ENCODE measurements at regions not wholly inside any gene's neighbourhood (a gene's known extent, or its start where the extent isn't known, plus 50 kb on each side); places are given as distances from the start of the nearest gene placed in this dataset.

DNA sequence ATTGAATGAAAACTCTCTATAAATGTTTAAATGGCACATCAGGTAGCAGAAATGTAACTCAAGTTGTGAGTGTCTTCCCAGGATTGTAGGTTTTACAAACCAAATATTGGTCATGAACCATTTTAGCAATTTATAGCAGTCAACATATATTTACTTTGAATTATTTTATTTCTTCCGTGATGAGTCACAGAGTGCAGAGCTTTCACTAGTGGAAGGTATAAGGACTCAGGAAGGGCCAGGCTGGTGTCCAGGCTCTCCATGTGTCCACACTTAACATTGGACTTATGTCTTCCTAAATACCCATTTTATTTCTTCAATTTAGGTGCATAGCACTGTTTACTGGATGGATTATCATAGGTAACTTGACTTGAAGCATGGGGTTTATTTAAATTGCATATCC lies 120.9 kb downstream of the OLIG3 start:
- no peak for DNase-seq
- H3K9me3 ChIP-seq (replicated peaks) = no peaks in the 10 kb centered on the region
- H3K36me3 ChIP-seq = no peaks in the 10 kb centered on the region
- H3K4me1 ChIP-seq = no peaks in the 10 kb centered on the region
- no peak overlapping the region for H3K27ac ChIP-seq
- no peaks in the 10 kb centered on the region for H3K27me3 ChIP-seq
- H3K4me3 ChIP-seq = no peak overlapping the region

DNA sequence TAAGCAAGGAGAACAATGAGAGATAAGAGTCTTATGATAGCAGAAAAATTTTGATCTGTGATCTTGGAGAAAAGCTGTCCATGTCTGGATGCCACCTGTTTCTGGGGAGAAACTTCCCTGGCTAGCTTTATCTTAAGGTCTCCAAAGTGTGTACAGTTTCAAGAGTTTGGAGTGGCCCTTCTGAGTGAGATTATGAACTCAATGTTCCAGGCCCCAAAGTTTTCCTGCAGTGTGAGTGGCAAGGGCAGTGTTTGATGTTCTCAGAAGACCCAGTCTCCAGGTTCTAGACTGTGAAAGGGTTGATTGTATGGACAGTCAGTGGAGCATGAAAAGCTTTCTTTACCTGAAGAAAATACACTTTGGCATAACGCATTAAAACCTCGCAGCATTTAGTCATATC lies 121.7 kb downstream of the OLIG3 start:
- Histone ChIP-seq H3K4me1 (no peaks in the 10 kb centered on the region), H3K9me3 (replicated peaks) (no peaks in the 10 kb centered on the region), H3K4me3 (no peak overlapping the region), H3K36me3 (no peaks in the 10 kb centered on the region), H3K27me3 (no peaks in the 10 kb centered on the region), H3K27ac (no peak overlapping the region)
- DNase-seq = no peak

DNA sequence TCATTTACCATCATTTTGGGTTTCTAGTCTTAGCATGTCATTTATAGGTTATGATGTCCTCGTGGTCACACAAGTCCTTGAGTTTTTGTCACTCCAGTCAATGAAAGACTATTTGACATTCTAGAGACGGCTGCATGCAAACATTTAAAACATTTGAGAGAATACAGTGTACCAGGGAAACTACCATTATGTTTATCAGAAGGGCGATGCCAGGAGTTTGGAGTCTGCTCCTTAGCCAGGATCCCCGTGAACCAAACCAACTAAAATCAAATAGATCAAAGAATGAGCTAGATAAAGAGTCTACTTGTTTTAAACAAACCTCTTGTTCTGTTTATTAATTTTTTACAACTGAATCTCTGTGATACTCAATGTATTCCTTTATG lies 122.6 kb downstream of the OLIG3 start:
- H3K4me3 ChIP-seq = no peak overlapping the region
- H3K9me3 ChIP-seq (replicated peaks) = no peaks in the 10 kb centered on the region; the same call in 1 of the 2 replicates
- no peaks in the 10 kb centered on the region for H3K27me3 ChIP-seq
- H3K27ac ChIP-seq = no peak overlapping the region
- H3K4me1 ChIP-seq = no peaks in the 10 kb centered on the region
- H3K36me3 ChIP-seq = no peaks in the 10 kb centered on the region
- no peak for DNase-seq

DNA sequence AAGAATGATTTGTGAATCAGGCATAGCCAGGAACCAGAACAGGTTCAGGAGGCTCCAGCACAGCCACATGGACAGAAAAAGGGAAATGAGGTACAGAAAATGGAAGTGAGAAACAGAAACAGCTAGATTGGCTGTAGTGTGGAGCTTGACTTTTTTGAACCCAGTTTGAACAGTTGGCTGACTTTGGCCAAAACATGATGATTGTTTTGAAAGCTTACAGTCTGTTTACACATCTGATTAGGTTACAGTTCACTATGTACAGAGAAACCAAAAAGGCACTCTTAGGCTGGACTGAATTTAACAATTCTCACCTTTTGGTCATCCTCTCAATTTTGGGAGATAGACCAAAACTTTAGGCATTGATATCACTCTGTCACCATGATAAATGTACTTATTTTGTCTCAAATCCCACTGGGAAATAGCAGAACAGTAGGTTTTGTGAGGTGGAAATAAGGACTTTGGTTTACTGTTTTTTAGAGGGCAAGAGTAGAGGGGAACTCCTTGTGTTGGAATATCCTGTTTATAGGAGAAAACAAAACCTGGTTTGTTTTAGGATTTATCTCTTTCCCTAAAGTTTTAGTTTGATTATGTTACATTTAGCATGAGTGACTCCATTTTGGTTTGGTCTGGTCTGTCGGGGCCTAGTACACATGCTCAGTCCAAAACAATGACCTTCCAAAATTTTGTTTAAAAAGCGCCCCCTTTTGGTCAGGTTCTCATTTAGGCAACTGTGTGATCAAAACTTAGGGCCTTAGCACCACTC lies 123.1 kb downstream of the OLIG3 start:
- Histone ChIP-seq H3K27me3 (0 out of 2 replicates have a peak, but pooled peaks cover 4% of the 10 kb centered on the region), H3K4me3 (no peak overlapping the region), H3K27ac (no peak overlapping the region), H3K9me3 (replicated peaks) (no peaks in the 10 kb centered on the region; the same call in 1 of the 2 replicates), H3K4me1 (no peaks in the 10 kb centered on the region), H3K36me3 (no peaks in the 10 kb centered on the region)
- peak in 1 of 2 experiments; percentile 37 for DNase-seq

DNA sequence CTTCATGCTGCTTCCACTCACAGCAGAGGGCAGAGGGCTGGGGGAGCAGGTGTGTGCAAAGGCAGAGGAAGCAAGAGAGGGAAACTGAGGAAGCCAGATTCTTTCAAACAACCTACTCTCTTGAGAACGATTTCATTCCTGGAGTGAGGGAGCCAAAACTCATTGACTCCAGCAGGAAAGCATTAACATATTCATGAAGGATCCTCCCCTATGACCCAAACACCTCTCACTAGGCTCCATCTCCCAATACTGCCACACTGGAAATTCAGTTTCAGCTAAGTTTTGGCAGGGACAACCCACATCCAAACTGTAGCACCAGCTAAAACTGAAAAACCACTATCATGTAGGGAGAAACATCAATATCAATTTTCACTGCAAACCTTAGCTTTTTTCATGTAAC lies 125.1 kb downstream of the OLIG3 start:
- DNase-seq = no peak
- H3K4me3 ChIP-seq = no peak overlapping the region
- 0 out of 2 replicates have a peak, but pooled peaks cover 6% of the 10 kb centered on the region for H3K27me3 ChIP-seq
- no peaks in the 10 kb centered on the region for H3K4me1 ChIP-seq
- no peak overlapping the region for H3K27ac ChIP-seq
- no peaks in the 10 kb centered on the region; the same call in 1 of the 2 replicates for H3K9me3 ChIP-seq (replicated peaks)
- H3K36me3 ChIP-seq = no peaks in the 10 kb centered on the region

DNA sequence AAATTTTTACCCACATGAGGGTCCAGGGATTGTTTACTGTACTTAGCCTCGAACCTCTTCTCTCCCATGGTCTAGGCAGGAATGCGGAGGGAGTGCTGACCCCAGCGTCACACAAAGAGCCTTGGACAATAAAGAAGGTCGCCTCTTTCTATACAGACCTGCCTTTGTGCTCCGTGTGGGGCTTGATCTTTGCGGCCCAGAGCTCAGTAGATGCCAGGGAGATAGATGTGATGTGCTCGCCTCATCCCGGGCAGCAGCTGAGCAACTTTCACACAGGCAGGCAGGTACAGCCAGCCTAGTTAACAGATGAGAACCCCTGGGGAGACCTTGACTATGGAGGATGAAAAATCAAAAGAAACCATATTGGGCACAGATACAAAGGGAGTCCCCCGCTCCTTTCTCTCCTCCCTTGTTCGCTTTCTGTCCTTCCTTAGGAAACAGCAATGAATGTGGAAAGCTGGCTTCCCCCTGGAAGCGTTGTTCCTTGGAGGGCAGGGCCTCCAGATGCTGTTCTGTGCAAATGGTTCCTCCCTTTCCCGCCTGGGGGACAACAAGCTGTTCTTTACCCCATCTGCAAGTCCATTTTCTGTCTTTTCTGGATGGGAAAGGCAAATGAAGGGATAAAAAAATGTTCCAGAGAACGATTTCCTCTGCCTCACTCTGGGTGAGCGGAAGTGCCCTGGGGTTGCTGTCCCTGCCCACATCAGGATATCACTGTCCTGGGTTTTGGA lies 128.3 kb downstream of the OLIG3 start:
- H3K4me3 ChIP-seq = no peak overlapping the region
- no peaks in the 10 kb centered on the region for H3K36me3 ChIP-seq
- no peak for DNase-seq
- H3K9me3 ChIP-seq (replicated peaks) = no peaks in the 10 kb centered on the region; the same call in 1 of the 2 replicates
- no peak overlapping the region for H3K27ac ChIP-seq
- no peaks in the 10 kb centered on the region for H3K4me1 ChIP-seq
- H3K27me3 ChIP-seq = 0 out of 2 replicates have a peak, but pooled peaks cover 6% of the 10 kb centered on the region

DNA sequence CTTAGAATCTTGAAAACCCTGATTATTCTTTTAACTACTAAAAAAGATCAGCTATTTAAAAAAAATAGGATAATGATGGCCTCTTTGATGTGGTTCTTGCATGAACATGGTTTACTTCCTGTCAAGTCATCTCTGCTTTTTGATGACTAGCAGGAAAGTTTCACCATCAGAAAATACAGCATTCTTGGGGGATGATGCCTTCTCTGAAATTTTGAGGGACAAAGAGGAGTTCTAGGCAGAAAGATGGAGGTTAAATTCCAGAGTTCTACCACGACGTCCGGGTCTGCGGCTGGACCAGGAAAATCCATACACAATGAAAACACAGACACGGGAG lies 130.4 kb downstream of the OLIG3 start:
- Histone ChIP-seq H3K27me3 (0 out of 2 replicates have a peak, but pooled peaks cover 6% of the 10 kb centered on the region), H3K4me1 (no peaks in the 10 kb centered on the region), H3K27ac (0 out of 2 replicates have a peak overlapping the region, but pooled peaks have one; percentile 7), H3K36me3 (no peaks in the 10 kb centered on the region), H3K9me3 (replicated peaks) (no peaks in the 10 kb centered on the region; the same call in 1 of the 2 replicates), H3K4me3 (no peak overlapping the region)
- no peak for DNase-seq

DNA sequence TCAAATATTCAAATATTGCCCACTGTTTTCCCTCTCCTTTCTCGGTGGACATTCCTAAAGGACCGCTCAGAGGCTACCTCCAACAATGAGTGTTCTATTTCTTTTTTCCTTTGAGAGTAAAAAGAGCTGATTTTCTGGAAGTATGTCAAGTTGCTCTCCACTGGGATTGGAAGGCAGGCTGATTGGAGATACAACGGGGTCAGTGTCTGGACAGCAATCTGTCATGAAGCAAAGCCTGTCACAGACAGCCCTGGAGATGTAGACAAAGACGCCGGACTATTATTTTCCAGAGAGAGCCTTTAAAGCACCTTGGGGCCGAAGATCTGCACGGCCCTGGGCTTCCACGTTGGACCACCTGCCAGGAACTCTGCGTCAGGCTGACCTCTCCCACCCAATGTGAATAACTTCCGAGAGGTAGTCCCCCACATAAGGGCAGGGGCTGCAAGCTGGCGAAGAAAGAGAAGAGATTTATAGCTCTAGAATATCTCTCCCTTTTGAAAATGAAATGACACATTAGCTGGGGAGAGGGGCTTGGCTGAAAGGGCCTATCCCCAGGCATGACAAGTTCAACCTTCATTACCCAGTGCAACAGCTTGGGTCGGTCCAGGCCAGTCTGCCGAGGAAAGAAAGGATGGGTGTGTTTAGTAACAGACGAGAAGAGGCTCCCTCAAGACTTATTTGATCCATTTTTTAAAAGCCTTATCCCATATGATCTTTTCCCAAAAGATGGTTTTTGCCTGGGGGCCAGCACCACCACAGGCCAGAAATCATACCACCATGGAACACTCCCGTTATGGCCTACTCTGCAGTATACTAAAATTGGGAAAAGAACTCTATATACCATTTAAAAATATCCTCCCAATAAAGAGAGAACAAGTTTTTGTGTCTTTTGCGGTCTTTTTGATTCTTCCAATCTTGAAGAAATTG lies 131.1 kb downstream of the OLIG3 start:
- Histone ChIP-seq H3K27ac (no peak overlapping the region), H3K4me3 (no peak overlapping the region), H3K9me3 (replicated peaks) (no peaks in the 10 kb centered on the region; the same call in 1 of the 2 replicates), H3K4me1 (peaks cover 4% of the 10 kb centered on the region; the same call in 1 of the 2 replicates), H3K27me3 (0 out of 2 replicates have a peak, but pooled peaks cover 6% of the 10 kb centered on the region), H3K36me3 (no peaks in the 10 kb centered on the region)
- no peak for DNase-seq

DNA sequence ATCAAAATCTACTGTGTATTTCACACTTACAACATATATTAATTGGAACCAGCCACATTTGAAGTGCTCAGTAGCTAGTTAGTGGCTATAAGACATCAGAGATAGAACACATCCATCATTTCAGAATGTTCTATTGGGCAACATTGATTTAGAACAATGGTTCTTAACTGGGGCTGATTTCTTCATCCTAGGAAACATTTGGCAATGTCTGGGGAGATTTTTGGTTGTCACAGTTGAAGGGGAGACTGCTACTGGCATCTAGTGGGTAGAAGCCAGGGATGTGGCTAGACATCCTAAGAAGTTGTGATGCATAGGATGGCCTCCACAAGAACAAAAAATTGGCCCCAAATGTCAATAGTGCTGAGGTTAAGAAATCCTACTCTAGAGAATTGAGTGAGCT lies 132.5 kb downstream of the OLIG3 start:
- Histone ChIP-seq H3K27me3 (0 out of 2 replicates have a peak, but pooled peaks cover 6% of the 10 kb centered on the region), H3K4me1 (peaks cover 4% of the 10 kb centered on the region; the same call in 1 of the 2 replicates), H3K9me3 (replicated peaks) (no peaks in the 10 kb centered on the region), H3K27ac (no peak overlapping the region), H3K36me3 (no peaks in the 10 kb centered on the region), H3K4me3 (no peak overlapping the region)
- no peak for DNase-seq

DNA sequence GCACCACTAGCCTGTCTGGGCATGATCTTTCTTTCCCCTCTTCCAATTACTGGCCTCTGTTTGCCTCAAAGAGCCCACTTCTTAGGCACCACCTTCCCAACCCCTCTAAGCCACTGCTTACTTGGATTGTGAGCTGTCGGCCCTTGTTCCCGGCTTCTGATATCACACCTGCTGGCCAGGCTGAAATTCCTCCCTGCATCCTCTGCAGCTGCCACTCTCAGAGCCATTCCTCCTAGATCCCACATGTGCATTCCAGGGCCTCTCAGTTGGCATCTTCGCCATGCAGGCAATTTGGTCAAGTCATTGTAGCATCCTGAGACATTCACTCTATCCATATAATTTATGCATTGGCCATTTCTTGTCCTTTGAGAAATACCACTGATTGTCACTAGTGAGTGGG lies 135.9 kb downstream of the OLIG3 start:
- Histone ChIP-seq H3K36me3 (no peaks in the 10 kb centered on the region), H3K4me1 (peaks cover 4% of the 10 kb centered on the region; the same call in 1 of the 2 replicates), H3K27ac (no peak overlapping the region), H3K27me3 (no peaks in the 10 kb centered on the region), H3K9me3 (replicated peaks) (no peaks in the 10 kb centered on the region), H3K4me3 (no peak overlapping the region)
- peak; percentile 25 to 37 for DNase-seq

DNA sequence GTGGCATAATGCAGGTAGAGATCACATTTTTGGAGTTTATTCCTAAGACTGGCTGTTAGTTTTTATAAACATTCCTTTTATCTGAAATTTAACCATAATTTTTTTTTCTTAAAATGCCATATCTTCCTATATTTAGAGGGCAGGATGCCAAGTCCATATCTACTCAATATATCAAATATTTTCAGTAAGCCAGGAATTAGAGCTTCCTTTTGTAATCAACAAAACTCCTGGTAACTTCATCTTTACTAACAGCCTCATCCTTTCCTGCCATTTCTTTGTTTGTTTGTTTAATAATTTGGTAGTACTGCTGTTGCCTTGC lies 136.3 kb downstream of the OLIG3 start:
- no peak for DNase-seq
- Histone ChIP-seq H3K27me3 (no peaks in the 10 kb centered on the region), H3K4me1 (peaks cover 4% of the 10 kb centered on the region; the same call in 1 of the 2 replicates), H3K36me3 (no peaks in the 10 kb centered on the region), H3K4me3 (no peak overlapping the region), H3K27ac (no peak overlapping the region), H3K9me3 (replicated peaks) (no peaks in the 10 kb centered on the region)

DNA sequence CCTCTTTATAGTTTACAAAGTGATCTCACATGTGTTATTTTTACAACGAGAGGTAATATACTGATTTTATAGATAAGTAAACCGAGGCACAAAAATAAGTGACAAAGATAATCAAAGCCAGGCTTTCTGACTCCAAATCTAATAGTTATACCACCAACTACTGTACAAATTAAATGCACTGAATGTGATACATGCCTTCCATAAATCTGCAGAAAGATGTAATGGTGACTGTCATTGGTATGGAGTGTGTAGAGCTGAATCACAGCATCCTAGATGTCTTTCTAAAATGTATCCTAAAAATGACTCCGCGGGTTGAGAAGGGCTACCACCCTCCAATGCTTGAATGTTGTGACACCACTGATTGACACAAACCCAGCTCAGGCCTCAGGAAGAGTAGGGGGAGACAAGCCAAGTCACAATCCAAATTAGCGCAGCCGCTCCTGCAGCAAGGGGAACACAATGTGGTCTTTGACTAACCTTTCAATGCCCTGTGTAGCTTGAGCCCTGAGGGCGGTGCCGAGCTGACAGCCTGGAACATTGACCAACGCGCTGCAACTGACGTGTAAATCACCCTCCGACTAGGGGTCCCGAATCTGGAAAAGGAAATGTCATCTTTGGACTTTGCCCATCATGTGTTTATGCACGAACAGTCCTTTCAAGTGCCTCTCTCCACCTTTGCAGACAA lies 136.8 kb downstream of the OLIG3 start:
- H3K9me3 ChIP-seq (replicated peaks) = no peaks in the 10 kb centered on the region
- DNase-seq = peak; percentile 20 to 38
- no peak overlapping the region for H3K27ac ChIP-seq
- no peaks in the 10 kb centered on the region for H3K36me3 ChIP-seq
- no peaks in the 10 kb centered on the region; the same call in 1 of the 2 replicates for H3K27me3 ChIP-seq
- no peak overlapping the region for H3K4me3 ChIP-seq
- peaks cover 4% of the 10 kb centered on the region; the same call in 1 of the 2 replicates for H3K4me1 ChIP-seq

DNA sequence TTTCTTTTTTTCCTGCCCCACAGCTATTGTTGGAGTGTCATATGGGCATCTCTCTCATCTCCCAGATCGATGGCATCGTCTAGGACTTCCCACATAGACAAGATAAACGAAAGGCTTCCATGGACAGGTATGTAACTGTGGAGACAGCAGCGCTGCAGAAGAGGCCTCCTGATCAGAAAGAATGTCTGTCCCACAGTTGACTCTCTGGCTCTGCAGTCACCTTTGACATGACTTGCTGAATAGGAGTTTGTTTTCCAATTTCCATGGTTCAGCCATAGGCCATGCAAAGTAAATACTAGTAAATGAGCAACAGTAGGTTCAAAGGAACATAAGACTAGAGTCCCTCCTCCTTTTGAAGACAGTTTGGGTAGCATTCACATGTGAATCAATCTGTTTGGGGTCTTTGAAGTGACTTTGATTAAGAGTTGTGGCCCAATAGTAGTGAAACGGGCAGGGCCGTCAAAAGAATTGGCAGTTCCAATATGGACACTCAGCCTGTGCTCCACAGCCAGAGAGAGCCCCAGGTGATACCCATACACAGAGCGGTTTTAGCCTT lies 134.7 kb upstream of the IFNGR1 start:
- H3K9me3 ChIP-seq (replicated peaks) = no peaks in the 10 kb centered on the region
- H3K4me1 ChIP-seq = peaks cover 7% of the 10 kb centered on the region; the same call in 1 of the 2 replicates
- no peak overlapping the region for H3K27ac ChIP-seq
- no peak overlapping the region for H3K4me3 ChIP-seq
- no peaks in the 10 kb centered on the region for H3K36me3 ChIP-seq
- DNase-seq = no peak
- no peaks in the 10 kb centered on the region; the same call in 1 of the 2 replicates for H3K27me3 ChIP-seq

DNA sequence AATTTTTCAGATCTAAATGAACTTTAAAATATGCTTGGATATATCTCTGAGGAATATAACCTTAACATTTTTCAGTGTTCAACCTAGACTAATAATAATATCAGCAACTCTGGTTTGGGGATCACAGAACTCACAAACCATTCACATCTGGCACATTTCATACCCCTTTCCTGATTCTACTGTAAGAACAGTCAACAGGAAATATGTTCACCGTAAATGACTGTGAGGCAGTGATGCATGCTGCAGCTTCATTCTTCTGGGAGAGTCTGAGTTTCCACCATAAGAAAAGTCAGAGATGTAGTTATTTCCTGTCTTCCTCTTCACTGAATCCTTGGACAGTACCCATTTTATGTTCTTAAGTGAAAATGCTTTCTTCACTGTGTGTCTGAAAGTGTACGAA lies 134.2 kb upstream of the IFNGR1 start:
- no peaks in the 10 kb centered on the region for H3K36me3 ChIP-seq
- no peaks in the 10 kb centered on the region for H3K9me3 ChIP-seq (replicated peaks)
- no peak overlapping the region for H3K4me3 ChIP-seq
- peaks cover 4% of the 10 kb centered on the region; the same call in 1 of the 2 replicates for H3K4me1 ChIP-seq
- no peaks in the 10 kb centered on the region; the same call in 1 of the 2 replicates for H3K27me3 ChIP-seq
- no peak for DNase-seq
- no peak overlapping the region for H3K27ac ChIP-seq
